C4-2B (cell line): ENCODE measurements at regions not wholly inside any gene's neighbourhood (a gene's known extent, or its start where the extent isn't known, plus 50 kb on each side); places are given as distances from the start of the nearest gene placed in this dataset.

Source experiments
- CTCF ChIP-seq: fragments of 450-650 bp; conservative IDR thresholded peaks from 2 replicates; pipeline ENCODE4 v1.5.1; 2017; ENCODE audit warnings: mild to moderate bottlenecking
- ZFX ChIP-seq: fragments of 450-650 bp; IDR thresholded peaks from 2 replicates; pipeline ENCODE4 v1.6.1; 2017

GRCh38 chr2:220123751-220124150, 496.3 kb downstream of the SLC4A3 start:
- TF ChIP-seq CTCF (no peak), ZFX (no peak)
